GM12873 (cell line): ENCODE measurements at regions not wholly inside any gene's neighbourhood (a gene's known extent, or its start where the extent isn't known, plus 50 kb on each side); places are given as distances from the start of the nearest gene placed in this dataset.

Experiments
- CTCF ChIP-seq: IDR thresholded peaks from 2 replicates; pipeline ENCODE4 v1.5.1; 2012; ENCODE audit warnings: low read depth, mild to moderate bottlenecking, moderate library complexity, low read length, control low read depth; ENCODE audit not compliant: insufficient read depth; ENCODE audit errors: missing control alignments

GRCh38 chr2:62407401-62407800 lies 98.6 kb downstream of the TMEM17 start:
- no peak for TF ChIP-seq CTCF

- no peak for TF ChIP-seq CTCF
Observed at GRCh38 chr2:62406573-62407043, 99.4 kb downstream of the TMEM17 start.

GRCh38 chr2:62404913-62405312 lies 101.1 kb downstream of the TMEM17 start:
- no peak for TF ChIP-seq CTCF

- TF ChIP-seq CTCF = no peak
Observed at GRCh38 chr2:62402156-62402555, 103.8 kb downstream of the TMEM17 start.

GRCh38 chr2:62398356-62398755 lies 107.6 kb downstream of the TMEM17 start:
- no peak for TF ChIP-seq CTCF

GRCh38 chr2:62396880-62397279 lies 109.1 kb downstream of the TMEM17 start:
- TF ChIP-seq CTCF = no peak

- TF ChIP-seq CTCF = no peak
Observed at GRCh38 chr2:62393293-62393692, 112.7 kb downstream of the TMEM17 start.

GRCh38 chr2:62391696-62392095 lies 114.3 kb downstream of the TMEM17 start:
- TF ChIP-seq CTCF = no peak
